ENCODE measurements at regions not wholly inside any gene's neighbourhood (a gene's known extent, or its start where the extent isn't known, plus 50 kb on each side); places are given as distances from the start of the nearest gene placed in this dataset.

DNA sequence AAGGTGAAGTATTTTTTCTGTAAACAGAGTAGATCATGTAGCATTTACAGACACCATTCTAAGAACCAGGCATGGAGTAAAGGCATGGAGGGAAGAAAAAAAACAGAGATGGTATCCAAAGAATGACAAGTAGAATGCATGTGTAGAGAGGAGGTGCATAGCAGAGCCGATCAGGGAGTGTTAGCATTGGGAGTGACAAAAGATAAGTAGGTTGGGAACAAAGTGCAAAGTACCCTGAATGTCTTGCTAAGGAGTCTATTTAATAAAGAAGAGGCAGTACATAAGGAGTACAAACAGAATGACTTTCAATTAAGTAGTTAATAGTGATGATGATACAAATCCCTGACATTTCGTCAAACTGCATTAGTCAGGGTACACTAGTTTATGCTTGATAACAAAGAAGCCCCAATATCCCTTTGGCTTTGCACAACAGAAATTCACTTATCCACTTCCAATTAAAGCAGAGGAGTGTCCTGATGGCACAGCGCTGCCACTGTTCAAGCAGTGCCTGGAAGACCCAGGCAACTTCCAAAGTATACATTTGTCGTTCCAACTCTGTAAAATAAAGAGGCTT lies 371.5 kb downstream of the TNS3 start:
- TF ChIP-seq POLR2A (IDR thresholded peaks at IDR 0.05; ENCODE audit: low read depth, low read length) (no peak), SPI1 (IDR thresholded peaks at IDR 0.05; ENCODE audit: low read depth, low read length) (no peak), POLR2AphosphoS5 (IDR thresholded peaks at IDR 0.05; ENCODE audit: low read depth, low read length) (no peak), POU2F2 (IDR thresholded peaks at IDR 0.05; ENCODE audit: low read depth, low read length) (no peak), PAX5 (IDR thresholded peaks at IDR 0.05; ENCODE audit: insufficient read depth, low read length, severe bottlenecking) (no peak), TAF1 (IDR thresholded peaks at IDR 0.05; ENCODE audit: low read depth, low read length) (no peak)
- DNase-seq (ENCODE audit: insufficient read length, low spot score) = no peak
- FAIRE-seq = no peak

DNA sequence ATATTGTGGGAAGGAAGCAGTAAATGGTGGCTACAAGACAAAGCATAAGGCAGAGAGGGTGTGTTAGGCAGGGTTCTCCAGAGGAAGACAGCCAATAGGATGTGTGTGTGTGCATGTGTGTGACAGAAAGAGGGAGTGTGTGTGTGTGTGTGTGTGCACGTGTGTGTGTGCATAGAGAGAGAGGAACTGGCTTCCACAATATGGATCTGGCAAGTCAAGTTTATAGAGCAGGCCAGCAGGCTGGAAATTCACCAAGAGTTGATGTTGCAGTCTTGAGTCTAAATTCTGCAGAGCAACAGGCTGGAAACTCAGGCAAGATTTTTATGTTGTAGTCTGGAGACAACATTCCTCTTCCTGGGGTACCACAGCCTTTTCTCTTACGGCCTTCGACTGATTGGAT lies 374.0 kb downstream of the TNS3 start:
- TF ChIP-seq TAF1 (IDR thresholded peaks at IDR 0.05; ENCODE audit: low read depth, low read length) (no peak), POLR2AphosphoS5 (IDR thresholded peaks at IDR 0.05; ENCODE audit: low read depth, low read length) (no peak), PAX5 (IDR thresholded peaks at IDR 0.05; ENCODE audit: insufficient read depth, low read length, severe bottlenecking) (no peak), POLR2A (IDR thresholded peaks at IDR 0.05; ENCODE audit: low read depth, low read length) (no peak), SPI1 (IDR thresholded peaks at IDR 0.05; ENCODE audit: low read depth, low read length) (no peak), POU2F2 (IDR thresholded peaks at IDR 0.05; ENCODE audit: low read depth, low read length) (no peak)
- no peak for DNase-seq (ENCODE audit: insufficient read length, low spot score)
- no peak for FAIRE-seq

DNA sequence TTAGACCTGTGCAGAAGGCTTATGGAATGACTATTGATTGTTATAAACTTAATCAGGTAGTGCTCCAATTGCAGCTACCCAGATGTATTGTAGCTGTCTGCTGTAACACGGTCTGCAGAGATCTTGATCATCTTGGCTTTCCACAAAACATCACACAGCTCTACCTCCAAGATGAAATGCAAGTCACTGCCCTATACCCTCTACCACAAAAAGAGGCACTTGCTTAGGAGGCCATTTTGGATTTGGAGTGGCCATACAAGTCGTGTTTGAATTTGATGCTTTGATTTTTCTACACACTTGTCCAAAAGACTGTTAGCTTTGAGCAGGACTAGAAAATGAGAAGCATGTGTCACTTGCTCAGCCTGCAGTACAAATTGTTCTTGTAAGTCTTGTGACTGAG lies 377.2 kb downstream of the TNS3 start:
- no peak for DNase-seq (ENCODE audit: insufficient read length, low spot score)
- TF ChIP-seq PAX5 (IDR thresholded peaks at IDR 0.05; ENCODE audit: insufficient read depth, low read length, severe bottlenecking) = no peak
- no peak for TF ChIP-seq POU2F2 (IDR thresholded peaks at IDR 0.05; ENCODE audit: low read depth, low read length)
- no peak for TF ChIP-seq SPI1 (IDR thresholded peaks at IDR 0.05; ENCODE audit: low read depth, low read length)
- no peak for TF ChIP-seq POLR2AphosphoS5 (IDR thresholded peaks at IDR 0.05; ENCODE audit: low read depth, low read length)
- TF ChIP-seq POLR2A (IDR thresholded peaks at IDR 0.05; ENCODE audit: low read depth, low read length) = no peak
- no peak for TF ChIP-seq TAF1 (IDR thresholded peaks at IDR 0.05; ENCODE audit: low read depth, low read length)
- FAIRE-seq = no peak

DNA sequence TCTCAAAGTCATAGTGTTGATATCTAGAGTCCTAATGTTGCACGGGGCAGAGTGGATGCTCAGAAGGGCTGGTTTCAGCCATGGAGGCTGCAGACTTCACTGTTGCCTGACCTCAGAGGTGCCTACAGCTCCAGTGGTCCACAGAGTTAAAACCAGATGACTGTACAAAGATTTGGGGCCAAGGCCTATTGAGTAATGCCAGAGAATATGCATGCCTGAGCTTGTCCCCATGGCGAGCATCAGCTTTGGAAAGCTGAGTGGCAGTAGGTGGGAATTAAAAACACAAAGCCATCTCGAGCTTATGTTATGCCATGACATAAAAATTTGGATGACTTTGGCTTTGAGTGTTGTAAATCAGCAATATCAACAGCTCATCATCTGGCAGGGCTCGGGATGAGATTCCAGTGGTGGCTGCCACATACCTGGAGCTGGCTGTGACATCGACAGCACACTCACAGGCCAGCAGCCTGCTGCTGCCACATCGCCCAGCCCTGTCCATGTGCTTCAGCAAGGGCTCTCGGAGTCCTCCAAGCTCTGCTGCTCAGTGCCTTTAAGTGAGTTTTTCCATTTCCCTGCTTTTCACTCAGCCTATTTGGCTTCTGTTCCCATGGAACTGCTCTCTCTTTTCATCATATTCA lies 379.6 kb downstream of the TNS3 start:
- FAIRE-seq (no peak), DNase-seq (ENCODE audit: insufficient read length, low spot score) (no peak)
- TF ChIP-seq POLR2A (IDR thresholded peaks at IDR 0.05; ENCODE audit: low read depth, low read length) (no peak), POU2F2 (IDR thresholded peaks at IDR 0.05; ENCODE audit: low read depth, low read length) (no peak), TAF1 (IDR thresholded peaks at IDR 0.05; ENCODE audit: low read depth, low read length) (no peak), PAX5 (IDR thresholded peaks at IDR 0.05; ENCODE audit: insufficient read depth, low read length, severe bottlenecking) (no peak), SPI1 (IDR thresholded peaks at IDR 0.05; ENCODE audit: low read depth, low read length) (no peak), POLR2AphosphoS5 (IDR thresholded peaks at IDR 0.05; ENCODE audit: low read depth, low read length) (no peak)

DNA sequence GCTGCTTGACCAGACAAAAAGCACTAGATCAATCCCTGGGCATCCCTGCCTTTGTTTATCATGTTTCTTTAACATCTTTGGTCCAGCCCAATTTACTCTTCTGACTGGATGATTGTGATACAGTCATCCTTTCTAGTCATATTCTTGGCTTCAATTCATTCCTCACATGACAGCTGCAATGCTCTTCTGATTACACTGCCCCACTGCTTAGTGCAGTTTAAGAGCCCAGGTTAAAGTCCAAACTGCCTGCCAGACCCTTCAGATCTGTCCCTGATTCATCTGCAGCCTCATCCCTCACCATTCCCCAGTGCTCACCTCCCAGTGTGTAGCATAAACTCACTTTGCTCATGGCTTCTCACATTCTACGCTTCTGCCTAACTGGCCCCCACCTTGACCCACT lies 383.8 kb downstream of the TNS3 start:
- no peak for FAIRE-seq

DNA sequence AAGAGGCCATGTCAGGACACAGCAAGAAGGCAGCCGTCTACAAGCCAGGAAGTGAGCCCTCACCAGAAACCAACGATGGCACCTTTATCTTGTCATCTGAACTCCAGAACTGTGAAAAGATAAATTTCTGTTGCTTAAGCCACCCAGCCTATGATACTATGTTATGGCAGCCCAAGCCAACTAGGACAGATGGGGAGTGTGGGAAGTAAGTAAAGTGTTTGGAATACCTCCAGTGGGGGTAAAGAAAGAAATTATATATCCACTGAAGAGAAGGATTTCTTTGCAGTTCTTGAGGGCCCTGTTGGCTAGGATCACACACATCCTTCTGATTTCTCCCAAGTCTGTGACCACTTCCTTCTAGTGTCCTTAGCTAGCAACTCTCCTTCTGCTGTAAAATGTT lies 384.4 kb downstream of the TNS3 start:
- FAIRE-seq = no peak
- no peak for DNase-seq (ENCODE audit: insufficient read length, low spot score)
- TF ChIP-seq POLR2A (IDR thresholded peaks at IDR 0.05; ENCODE audit: low read depth, low read length) = no peak
- no peak for TF ChIP-seq POLR2AphosphoS5 (IDR thresholded peaks at IDR 0.05; ENCODE audit: low read depth, low read length)
- no peak for TF ChIP-seq PAX5 (IDR thresholded peaks at IDR 0.05; ENCODE audit: insufficient read depth, low read length, severe bottlenecking)
- TF ChIP-seq SPI1 (IDR thresholded peaks at IDR 0.05; ENCODE audit: low read depth, low read length) = no peak

More for the DNA sequence above, 383.8 kb downstream of the TNS3 start:
- DNase-seq (ENCODE audit: insufficient read length, low spot score) = no peak
- TF ChIP-seq POLR2AphosphoS5 (IDR thresholded peaks at IDR 0.05; ENCODE audit: low read depth, low read length) (no peak), POLR2A (IDR thresholded peaks at IDR 0.05; ENCODE audit: low read depth, low read length) (no peak), TAF1 (IDR thresholded peaks at IDR 0.05; ENCODE audit: low read depth, low read length) (no peak), POU2F2 (IDR thresholded peaks at IDR 0.05; ENCODE audit: low read depth, low read length) (no peak), SPI1 (IDR thresholded peaks at IDR 0.05; ENCODE audit: low read depth, low read length) (no peak), PAX5 (IDR thresholded peaks at IDR 0.05; ENCODE audit: insufficient read depth, low read length, severe bottlenecking) (no peak)

DNA sequence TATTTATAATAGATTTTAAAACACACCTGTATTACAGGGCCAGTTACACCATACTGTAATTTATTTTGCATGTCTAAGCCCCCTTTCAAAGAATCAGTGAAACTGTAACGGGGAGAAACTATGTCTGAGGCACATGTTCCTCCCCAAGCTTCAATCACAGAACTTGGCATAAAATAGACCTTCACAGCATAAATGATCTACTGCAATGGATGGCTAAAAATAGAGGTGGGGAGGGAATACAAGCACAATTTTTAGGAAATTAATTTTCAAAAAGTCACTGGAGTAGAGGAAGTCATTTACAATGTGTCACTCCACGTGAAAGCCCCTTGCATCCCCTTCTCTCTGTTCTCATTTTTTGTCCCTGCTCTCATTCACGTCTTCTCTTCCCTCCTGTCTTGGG lies 385.2 kb downstream of the TNS3 start:
- TF ChIP-seq POU2F2 (IDR thresholded peaks at IDR 0.05; ENCODE audit: low read depth, low read length) (no peak), POLR2A (IDR thresholded peaks at IDR 0.05; ENCODE audit: low read depth, low read length) (no peak), TAF1 (IDR thresholded peaks at IDR 0.05; ENCODE audit: low read depth, low read length) (no peak), PAX5 (IDR thresholded peaks at IDR 0.05; ENCODE audit: insufficient read depth, low read length, severe bottlenecking) (no peak), SPI1 (IDR thresholded peaks at IDR 0.05; ENCODE audit: low read depth, low read length) (no peak), POLR2AphosphoS5 (IDR thresholded peaks at IDR 0.05; ENCODE audit: low read depth, low read length) (no peak)
- FAIRE-seq = no peak
- no peak for DNase-seq (ENCODE audit: insufficient read length, low spot score)

DNA sequence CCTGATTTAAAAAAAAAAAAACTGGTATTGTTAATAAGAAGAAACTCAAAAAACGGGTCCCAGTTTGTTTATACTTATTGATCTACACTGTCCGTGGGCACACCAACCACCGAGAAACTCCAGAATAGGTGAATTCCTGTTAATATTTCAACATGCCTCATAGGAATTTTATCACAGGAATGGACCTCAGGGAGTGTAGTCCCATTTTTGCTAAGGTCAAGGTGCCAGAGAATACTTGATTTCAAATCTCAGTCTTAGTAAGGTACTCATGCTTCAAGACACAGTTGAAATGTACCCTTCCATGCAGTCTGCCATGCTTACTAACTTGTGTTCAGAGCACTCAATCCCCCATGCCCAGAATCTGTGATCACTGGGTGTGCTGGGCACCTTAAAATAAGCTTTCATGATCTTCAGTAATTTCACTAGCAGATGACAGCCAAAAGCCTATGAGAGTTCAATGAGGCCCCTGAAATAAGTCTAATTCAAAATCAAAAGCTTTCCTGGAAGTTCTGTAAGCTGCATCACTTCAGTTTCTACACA lies 385.7 kb downstream of the TNS3 start:
- TF ChIP-seq POU2F2 (IDR thresholded peaks at IDR 0.05; ENCODE audit: low read depth, low read length) (no peak), SPI1 (IDR thresholded peaks at IDR 0.05; ENCODE audit: low read depth, low read length) (no peak), TAF1 (IDR thresholded peaks at IDR 0.05; ENCODE audit: low read depth, low read length) (no peak), PAX5 (IDR thresholded peaks at IDR 0.05; ENCODE audit: insufficient read depth, low read length, severe bottlenecking) (no peak), POLR2A (IDR thresholded peaks at IDR 0.05; ENCODE audit: low read depth, low read length) (no peak), POLR2AphosphoS5 (IDR thresholded peaks at IDR 0.05; ENCODE audit: low read depth, low read length) (no peak)
- FAIRE-seq (no peak), DNase-seq (ENCODE audit: insufficient read length, low spot score) (no peak)

DNA sequence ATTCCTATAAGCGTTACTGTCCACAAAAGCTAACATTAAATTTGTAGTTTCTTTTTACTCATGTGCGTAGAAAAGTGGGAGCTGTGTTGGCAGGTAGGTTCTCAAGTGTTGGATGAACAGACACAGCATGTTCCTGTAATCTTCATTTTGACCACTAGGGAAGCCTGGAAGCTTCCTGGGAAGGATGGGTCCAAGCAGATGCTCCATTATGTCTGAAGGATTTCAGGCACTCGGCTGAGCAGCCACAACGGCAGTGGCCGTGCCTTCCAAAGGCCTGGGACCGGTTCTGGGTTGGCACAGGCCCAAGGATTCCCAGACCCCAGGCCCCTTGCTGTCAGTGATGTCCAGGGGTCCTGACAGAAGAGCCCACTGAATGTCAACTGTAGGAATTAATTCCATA lies 386.3 kb downstream of the TNS3 start:
- TF ChIP-seq POU2F2 (IDR thresholded peaks at IDR 0.05; ENCODE audit: low read depth, low read length) = no peak
- FAIRE-seq (no peak), DNase-seq (ENCODE audit: insufficient read length, low spot score) (no peak)
